ENCODE measurements at regions not wholly inside any gene's neighbourhood (a gene's known extent, or its start where the extent isn't known, plus 50 kb on each side); places are given as distances from the start of the nearest gene placed in this dataset.

DNA sequence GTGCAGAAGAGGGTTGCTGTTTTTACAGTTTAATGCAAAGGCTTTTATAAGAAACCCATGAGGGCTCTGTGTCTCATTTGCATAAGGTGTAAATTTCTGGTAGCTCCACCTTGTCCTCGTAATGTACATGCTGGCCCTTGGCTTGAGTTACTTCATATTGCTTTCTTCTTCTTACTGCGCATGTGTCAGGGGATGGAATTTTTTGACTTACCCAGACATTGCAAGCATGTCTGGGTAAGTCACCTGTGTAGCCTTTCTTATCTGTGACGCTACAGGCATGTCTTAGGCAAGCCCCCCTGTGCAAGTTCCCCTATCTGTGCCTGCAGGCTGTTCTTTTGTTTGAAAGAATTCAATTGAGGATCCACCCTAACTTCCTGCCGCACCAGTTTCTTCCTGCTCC, 274.2 kb downstream of the ETNK1 start:
- TF ChIP-seq, protein P1, sequence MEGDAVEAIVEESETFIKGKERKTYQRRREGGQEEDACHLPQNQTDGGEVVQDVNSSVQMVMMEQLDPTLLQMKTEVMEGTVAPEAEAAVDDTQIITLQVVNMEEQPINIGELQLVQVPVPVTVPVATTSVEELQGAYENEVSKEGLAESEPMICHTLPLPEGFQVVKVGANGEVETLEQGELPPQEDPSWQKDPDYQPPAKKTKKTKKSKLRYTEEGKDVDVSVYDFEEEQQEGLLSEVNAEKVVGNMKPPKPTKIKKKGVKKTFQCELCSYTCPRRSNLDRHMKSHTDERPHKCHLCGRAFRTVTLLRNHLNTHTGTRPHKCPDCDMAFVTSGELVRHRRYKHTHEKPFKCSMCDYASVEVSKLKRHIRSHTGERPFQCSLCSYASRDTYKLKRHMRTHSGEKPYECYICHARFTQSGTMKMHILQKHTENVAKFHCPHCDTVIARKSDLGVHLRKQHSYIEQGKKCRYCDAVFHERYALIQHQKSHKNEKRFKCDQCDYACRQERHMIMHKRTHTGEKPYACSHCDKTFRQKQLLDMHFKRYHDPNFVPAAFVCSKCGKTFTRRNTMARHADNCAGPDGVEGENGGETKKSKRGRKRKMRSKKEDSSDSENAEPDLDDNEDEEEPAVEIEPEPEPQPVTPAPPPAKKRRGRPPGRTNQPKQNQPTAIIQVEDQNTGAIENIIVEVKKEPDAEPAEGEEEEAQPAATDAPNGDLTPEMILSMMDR (IDR thresholded peaks at IDR 0.05): no peak
- no peak for TF ChIP-seq POLR2A (IDR thresholded peaks at IDR 0.05)

Data from lower leg skin (tissue), 3 donors.